GM06990 (cell line): ENCODE measurements at regions not wholly inside any gene's neighbourhood (a gene's known extent, or its start where the extent isn't known, plus 50 kb on each side); places are given as distances from the start of the nearest gene placed in this dataset.

ENCODE experiments used
- DNase-seq: peaks from one replicate; pipeline ENCODE4 v3.0.0-alpha.2; 2011; ENCODE audit not compliant: insufficient read length; ENCODE audit errors: extremely low read depth
- H3K27me3 ChIP-seq: replicated peaks from 2 replicates; pipeline ENCODE4 v1.6.0; 2011; ENCODE audit warnings: low read length; ENCODE audit not compliant: control insufficient read depth, insufficient read depth
- H3K36me3 ChIP-seq: 2 replicates; pipeline ENCODE4 v1.5.1; 2011; ENCODE audit warnings: low read length; ENCODE audit not compliant: control insufficient read depth, insufficient read depth
- H3K4me3 ChIP-seq: replicated peaks from 2 replicates; pipeline ENCODE4 v1.5.1; 2011; ENCODE audit warnings: low read depth, mild to moderate bottlenecking, control low read depth, low read length
- CTCF ChIP-seq: IDR thresholded peaks from 2 replicates; pipeline ENCODE4 v1.5.1; 2011; ENCODE audit warnings: low read length, control low read depth, mild to moderate bottlenecking, inconsistent platforms; ENCODE audit not compliant: insufficient read depth, poor library complexity, severe bottlenecking

- Histone ChIP-seq H3K27me3 (no peaks in the 10 kb centered on the region), H3K36me3 (no peaks in the 10 kb centered on the region), H3K4me3 (no peak overlapping the region)
- DNase-seq: no peak
- TF ChIP-seq CTCF: no peak
Observed at GRCh38 chr10:123298583-123298982, 144.4 kb downstream of the BUB3 start.

- DNase-seq: no peak
- no peak for TF ChIP-seq CTCF
Observed at GRCh38 chr10:123299598-123299997, 145.4 kb downstream of the BUB3 start.

GRCh38 chr10:123301077-123301857 lies 147.1 kb downstream of the BUB3 start:
- H3K36me3 ChIP-seq: no peaks in the 10 kb centered on the region
- DNase-seq: peak; percentile 18
- no peaks in the 10 kb centered on the region for H3K27me3 ChIP-seq

More at GRCh38 chr10:123299598-123299997, 145.4 kb downstream of the BUB3 start:
- Histone ChIP-seq H3K36me3 (no peaks in the 10 kb centered on the region), H3K4me3 (no peak overlapping the region), H3K27me3 (no peaks in the 10 kb centered on the region)

GRCh38 chr10:123303581-123304337 lies 149.6 kb downstream of the BUB3 start:
- Histone ChIP-seq H3K36me3 (no peaks in the 10 kb centered on the region), H3K27me3 (no peaks in the 10 kb centered on the region), H3K4me3 (no peak overlapping the region)
- no peak for DNase-seq
- TF ChIP-seq CTCF: no peak

More at GRCh38 chr10:123301077-123301857, 147.1 kb downstream of the BUB3 start:
- TF ChIP-seq CTCF: no peak
- H3K4me3 ChIP-seq: no peak overlapping the region

- no peak overlapping the region for H3K4me3 ChIP-seq
- DNase-seq: no peak
- no peaks in the 10 kb centered on the region for H3K36me3 ChIP-seq
- TF ChIP-seq CTCF: no peak
- H3K27me3 ChIP-seq: no peaks in the 10 kb centered on the region
Observed at GRCh38 chr10:123305671-123306070, 151.5 kb downstream of the BUB3 start.
